H1 (cell line): ENCODE measurements at regions not wholly inside any gene's neighbourhood (a gene's known extent, or its start where the extent isn't known, plus 50 kb on each side); places are given as distances from the start of the nearest gene placed in this dataset.

ENCODE experiments used
- BCL11A ChIP-seq, 2 experiments: IDR thresholded peaks; one replicate each; pipeline ENCODE4 v1.6.1; 2011; ENCODE audit warnings: low read depth in 2 of 2, low read length in 2 of 2, mild to moderate bottlenecking in 2 of 2
- EGR1 ChIP-seq: IDR thresholded peaks from 2 replicates; pipeline ENCODE4 v1.6.1; 2011; ENCODE audit warnings: low read depth, low read length, borderline replicate concordance
- JUN ChIP-seq: IDR thresholded peaks from 2 replicates; pipeline ENCODE4 v1.6.1; 2011; ENCODE audit warnings: low read depth, mild to moderate bottlenecking, improper control_type of control experiment, low read length
- KDM1A ChIP-seq: fragments of 200-600, 300-600 bp; sonication (generic); IDR thresholded peaks from 2 replicates; pipeline ENCODE4 v1.7.1; 2016; ENCODE audit warnings: mild to moderate bottlenecking, low read length, borderline replicate concordance
- YY1 ChIP-seq: IDR thresholded peaks from 2 replicates; pipeline ENCODE4 v1.6.1; 2011; ENCODE audit warnings: low read depth, mild to moderate bottlenecking, low read length
- TF ChIP-seq, protein P1 (sequence below): fragments of 300-600 bp; sonication (generic); IDR thresholded peaks from 2 replicates; pipeline ENCODE4 v1.7.1; 2012; ENCODE audit warnings: low read length, moderate library complexity, mild to moderate bottlenecking, inconsistent platforms; ENCODE audit not compliant: insufficient replicate concordance
- TF ChIP-seq, protein P2 (sequence below): IDR thresholded peaks from 2 replicates; pipeline ENCODE4 v1.6.1; 2011; ENCODE audit warnings: low read length, improper control_type of control experiment

DNA sequence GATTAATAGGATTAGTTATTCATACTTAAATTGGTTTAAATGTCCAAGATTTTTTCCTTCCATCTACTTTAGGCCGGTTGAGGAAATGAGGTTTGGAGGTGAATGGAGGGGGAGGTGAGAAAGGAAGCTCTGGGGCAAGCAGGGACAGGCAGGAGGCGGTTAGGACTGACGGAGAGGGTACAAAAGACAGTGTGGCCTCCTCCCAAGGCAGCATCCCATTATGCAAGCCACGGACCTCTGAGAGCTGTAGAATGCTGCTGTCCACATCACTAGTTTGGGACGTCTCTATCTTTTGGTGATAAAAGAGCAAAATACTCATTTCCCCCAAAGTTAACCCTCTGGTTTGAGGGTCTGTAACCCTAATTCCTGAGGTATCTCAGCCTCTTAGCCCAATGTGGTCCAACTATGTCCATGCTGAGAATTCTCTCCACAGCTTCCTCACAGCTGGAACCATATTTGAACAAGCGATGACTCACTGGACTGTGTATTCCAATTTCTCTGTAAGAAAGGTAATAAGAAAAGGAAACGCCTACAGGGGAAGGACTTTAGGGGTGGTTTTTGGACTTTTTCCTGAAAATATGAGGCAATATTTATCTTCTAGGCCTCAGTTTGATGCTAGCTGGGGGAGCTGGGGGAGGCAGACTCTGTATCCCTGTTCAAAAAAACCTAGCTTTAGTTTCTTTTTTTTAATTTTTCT, 172.2 kb downstream of the TFAP2B start (continued):
- TF ChIP-seq, protein P1, sequence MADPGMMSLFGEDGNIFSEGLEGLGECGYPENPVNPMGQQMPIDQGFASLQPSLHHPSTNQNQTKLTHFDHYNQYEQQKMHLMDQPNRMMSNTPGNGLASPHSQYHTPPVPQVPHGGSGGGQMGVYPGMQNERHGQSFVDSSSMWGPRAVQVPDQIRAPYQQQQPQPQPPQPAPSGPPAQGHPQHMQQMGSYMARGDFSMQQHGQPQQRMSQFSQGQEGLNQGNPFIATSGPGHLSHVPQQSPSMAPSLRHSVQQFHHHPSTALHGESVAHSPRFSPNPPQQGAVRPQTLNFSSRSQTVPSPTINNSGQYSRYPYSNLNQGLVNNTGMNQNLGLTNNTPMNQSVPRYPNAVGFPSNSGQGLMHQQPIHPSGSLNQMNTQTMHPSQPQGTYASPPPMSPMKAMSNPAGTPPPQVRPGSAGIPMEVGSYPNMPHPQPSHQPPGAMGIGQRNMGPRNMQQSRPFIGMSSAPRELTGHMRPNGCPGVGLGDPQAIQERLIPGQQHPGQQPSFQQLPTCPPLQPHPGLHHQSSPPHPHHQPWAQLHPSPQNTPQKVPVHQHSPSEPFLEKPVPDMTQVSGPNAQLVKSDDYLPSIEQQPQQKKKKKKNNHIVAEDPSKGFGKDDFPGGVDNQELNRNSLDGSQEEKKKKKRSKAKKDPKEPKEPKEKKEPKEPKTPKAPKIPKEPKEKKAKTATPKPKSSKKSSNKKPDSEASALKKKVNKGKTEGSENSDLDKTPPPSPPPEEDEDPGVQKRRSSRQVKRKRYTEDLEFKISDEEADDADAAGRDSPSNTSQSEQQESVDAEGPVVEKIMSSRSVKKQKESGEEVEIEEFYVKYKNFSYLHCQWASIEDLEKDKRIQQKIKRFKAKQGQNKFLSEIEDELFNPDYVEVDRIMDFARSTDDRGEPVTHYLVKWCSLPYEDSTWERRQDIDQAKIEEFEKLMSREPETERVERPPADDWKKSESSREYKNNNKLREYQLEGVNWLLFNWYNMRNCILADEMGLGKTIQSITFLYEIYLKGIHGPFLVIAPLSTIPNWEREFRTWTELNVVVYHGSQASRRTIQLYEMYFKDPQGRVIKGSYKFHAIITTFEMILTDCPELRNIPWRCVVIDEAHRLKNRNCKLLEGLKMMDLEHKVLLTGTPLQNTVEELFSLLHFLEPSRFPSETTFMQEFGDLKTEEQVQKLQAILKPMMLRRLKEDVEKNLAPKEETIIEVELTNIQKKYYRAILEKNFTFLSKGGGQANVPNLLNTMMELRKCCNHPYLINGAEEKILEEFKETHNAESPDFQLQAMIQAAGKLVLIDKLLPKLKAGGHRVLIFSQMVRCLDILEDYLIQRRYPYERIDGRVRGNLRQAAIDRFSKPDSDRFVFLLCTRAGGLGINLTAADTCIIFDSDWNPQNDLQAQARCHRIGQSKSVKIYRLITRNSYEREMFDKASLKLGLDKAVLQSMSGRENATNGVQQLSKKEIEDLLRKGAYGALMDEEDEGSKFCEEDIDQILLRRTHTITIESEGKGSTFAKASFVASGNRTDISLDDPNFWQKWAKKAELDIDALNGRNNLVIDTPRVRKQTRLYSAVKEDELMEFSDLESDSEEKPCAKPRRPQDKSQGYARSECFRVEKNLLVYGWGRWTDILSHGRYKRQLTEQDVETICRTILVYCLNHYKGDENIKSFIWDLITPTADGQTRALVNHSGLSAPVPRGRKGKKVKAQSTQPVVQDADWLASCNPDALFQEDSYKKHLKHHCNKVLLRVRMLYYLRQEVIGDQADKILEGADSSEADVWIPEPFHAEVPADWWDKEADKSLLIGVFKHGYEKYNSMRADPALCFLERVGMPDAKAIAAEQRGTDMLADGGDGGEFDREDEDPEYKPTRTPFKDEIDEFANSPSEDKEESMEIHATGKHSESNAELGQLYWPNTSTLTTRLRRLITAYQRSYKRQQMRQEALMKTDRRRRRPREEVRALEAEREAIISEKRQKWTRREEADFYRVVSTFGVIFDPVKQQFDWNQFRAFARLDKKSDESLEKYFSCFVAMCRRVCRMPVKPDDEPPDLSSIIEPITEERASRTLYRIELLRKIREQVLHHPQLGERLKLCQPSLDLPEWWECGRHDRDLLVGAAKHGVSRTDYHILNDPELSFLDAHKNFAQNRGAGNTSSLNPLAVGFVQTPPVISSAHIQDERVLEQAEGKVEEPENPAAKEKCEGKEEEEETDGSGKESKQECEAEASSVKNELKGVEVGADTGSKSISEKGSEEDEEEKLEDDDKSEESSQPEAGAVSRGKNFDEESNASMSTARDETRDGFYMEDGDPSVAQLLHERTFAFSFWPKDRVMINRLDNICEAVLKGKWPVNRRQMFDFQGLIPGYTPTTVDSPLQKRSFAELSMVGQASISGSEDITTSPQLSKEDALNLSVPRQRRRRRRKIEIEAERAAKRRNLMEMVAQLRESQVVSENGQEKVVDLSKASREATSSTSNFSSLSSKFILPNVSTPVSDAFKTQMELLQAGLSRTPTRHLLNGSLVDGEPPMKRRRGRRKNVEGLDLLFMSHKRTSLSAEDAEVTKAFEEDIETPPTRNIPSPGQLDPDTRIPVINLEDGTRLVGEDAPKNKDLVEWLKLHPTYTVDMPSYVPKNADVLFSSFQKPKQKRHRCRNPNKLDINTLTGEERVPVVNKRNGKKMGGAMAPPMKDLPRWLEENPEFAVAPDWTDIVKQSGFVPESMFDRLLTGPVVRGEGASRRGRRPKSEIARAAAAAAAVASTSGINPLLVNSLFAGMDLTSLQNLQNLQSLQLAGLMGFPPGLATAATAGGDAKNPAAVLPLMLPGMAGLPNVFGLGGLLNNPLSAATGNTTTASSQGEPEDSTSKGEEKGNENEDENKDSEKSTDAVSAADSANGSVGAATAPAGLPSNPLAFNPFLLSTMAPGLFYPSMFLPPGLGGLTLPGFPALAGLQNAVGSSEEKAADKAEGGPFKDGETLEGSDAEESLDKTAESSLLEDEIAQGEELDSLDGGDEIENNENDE: no peak
- TF ChIP-seq BCL11A (IDR thresholded peaks at IDR 0.05; ENCODE audit: low read depth in 2 of 2, low read length in 2 of 2): no peak
- no peak for TF ChIP-seq KDM1A
- TF ChIP-seq YY1: no peak
- TF ChIP-seq JUN: no peak
- TF ChIP-seq, protein P2, sequence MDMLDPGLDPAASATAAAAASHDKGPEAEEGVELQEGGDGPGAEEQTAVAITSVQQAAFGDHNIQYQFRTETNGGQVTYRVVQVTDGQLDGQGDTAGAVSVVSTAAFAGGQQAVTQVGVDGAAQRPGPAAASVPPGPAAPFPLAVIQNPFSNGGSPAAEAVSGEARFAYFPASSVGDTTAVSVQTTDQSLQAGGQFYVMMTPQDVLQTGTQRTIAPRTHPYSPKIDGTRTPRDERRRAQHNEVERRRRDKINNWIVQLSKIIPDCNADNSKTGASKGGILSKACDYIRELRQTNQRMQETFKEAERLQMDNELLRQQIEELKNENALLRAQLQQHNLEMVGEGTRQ: no peak
- TF ChIP-seq EGR1: no peak
